Brain microvascular endothelial cell (primary cell): ENCODE measurements at regions not wholly inside any gene's neighbourhood (a gene's known extent, or its start where the extent isn't known, plus 50 kb on each side); places are given as distances from the start of the nearest gene placed in this dataset.
"Not testable (repeated sequence)": the region's sequence is repeated elsewhere in the genome, so short reads cannot be mapped to it uniquely, and the experiment has no call there.

Experiments used
- DNase-seq: peaks from one replicate; pipeline ENCODE4 v3.0.0-alpha.2; 2020
- H3K27ac ChIP-seq: fragments of 250-450 bp; sonication (Bioruptor Pico); 2 replicates; pipeline ENCODE4 v1.5.1; 2020; ENCODE audit warnings: mild to moderate bottlenecking, moderate library complexity
- H3K27me3 ChIP-seq: fragments of 250-450 bp; sonication (Bioruptor Pico); replicated peaks from 2 replicates; pipeline ENCODE4 v1.5.1; 2020; ENCODE audit warnings: mild to moderate bottlenecking
- H3K36me3 ChIP-seq: fragments of 250-450 bp; sonication (Bioruptor Pico); replicated peaks from 2 replicates; pipeline ENCODE4 v1.5.1; 2020; ENCODE audit warnings: mild to moderate bottlenecking
- H3K4me3 ChIP-seq: 2 replicates; pipeline ENCODE4 v1.5.1; 2011; ENCODE audit warnings: low read depth, mild to moderate bottlenecking, control low read depth, low read length, moderate library complexity
- in situ Hi-C: cut with HindIII; loops from 2 replicates; pipeline ENCODE4 v1.10.0; 2017; ENCODE audit warnings: low sequenced_read_pairs, low pct_ligation_motif_present
- TF ChIP-seq, protein P1 (sequence below): IDR thresholded peaks from 2 replicates; pipeline ENCODE4 v1.5.1; 2011; ENCODE audit warnings: low read depth, mild to moderate bottlenecking, moderate library complexity, low read length, control low read depth, inconsistent platforms; ENCODE audit errors: missing control alignments

DNA sequence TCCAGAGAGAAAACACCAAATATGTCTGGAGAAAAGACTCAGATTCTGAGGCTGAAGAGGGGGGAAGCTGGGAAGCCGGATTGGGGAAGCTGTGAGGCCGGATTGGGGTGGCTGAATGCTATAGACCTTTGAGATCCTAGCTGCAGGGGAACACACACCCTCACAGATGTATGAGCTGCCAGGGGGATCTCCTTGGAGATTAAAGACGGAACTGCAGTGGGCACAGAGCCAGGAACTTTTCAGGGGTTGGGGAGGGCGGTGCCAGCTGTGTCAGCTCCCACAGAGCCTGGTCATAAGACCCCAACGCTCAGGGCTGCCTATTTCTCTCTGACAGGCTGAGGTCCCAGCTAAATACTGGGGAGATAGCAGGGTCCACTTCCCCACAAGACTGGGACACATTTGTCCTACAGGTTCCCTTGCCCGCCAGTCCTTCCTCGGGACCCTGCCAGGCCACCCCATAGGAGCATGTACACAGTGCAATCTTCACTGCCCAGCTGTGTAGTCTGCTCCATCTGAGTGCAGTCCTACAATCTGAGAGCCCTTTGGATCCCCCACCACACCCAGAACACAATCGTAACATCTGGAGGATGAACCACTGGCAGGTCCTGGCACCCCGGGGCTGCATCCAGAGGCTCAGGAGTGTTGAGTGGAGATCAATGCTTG, 1893.9 kb downstream of the PCDH9 start:
- no peak for DNase-seq

GRCh38 chr13:65330691-65331090, 1899.4 kb downstream of the PCDH9 start:
- DNase-seq: no peak
- H3K36me3 ChIP-seq: no peaks in the 10 kb centered on the region
- no peak overlapping the region for H3K27ac ChIP-seq
- TF ChIP-seq, protein P1, sequence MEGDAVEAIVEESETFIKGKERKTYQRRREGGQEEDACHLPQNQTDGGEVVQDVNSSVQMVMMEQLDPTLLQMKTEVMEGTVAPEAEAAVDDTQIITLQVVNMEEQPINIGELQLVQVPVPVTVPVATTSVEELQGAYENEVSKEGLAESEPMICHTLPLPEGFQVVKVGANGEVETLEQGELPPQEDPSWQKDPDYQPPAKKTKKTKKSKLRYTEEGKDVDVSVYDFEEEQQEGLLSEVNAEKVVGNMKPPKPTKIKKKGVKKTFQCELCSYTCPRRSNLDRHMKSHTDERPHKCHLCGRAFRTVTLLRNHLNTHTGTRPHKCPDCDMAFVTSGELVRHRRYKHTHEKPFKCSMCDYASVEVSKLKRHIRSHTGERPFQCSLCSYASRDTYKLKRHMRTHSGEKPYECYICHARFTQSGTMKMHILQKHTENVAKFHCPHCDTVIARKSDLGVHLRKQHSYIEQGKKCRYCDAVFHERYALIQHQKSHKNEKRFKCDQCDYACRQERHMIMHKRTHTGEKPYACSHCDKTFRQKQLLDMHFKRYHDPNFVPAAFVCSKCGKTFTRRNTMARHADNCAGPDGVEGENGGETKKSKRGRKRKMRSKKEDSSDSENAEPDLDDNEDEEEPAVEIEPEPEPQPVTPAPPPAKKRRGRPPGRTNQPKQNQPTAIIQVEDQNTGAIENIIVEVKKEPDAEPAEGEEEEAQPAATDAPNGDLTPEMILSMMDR: no peak
- H3K4me3 ChIP-seq: no peak overlapping the region
- in situ Hi-C loops: no loop called here
- no peaks in the 10 kb centered on the region for H3K27me3 ChIP-seq

More for the DNA sequence above, 1893.9 kb downstream of the PCDH9 start:
- TF ChIP-seq, protein P1: no peak
- Histone ChIP-seq H3K36me3 (no peaks in the 10 kb centered on the region), H3K4me3 (no peak overlapping the region), H3K27me3 (no peaks in the 10 kb centered on the region), H3K27ac (no peak overlapping the region)
- in situ Hi-C loops: no loop called here

- Histone ChIP-seq H3K4me3 (no peak overlapping the region), H3K27ac (no peak overlapping the region), H3K27me3 (no peaks in the 10 kb centered on the region), H3K36me3 (no peaks in the 10 kb centered on the region)
- in situ Hi-C loops: no loop called here
- no peak for DNase-seq
- TF ChIP-seq, protein P1: no peak
These were observed 1899.8 kb downstream of the PCDH9 start for GRCh38 chr13:65330287-65330686.

GRCh38 chr13:65323192-65323591, 1906.9 kb downstream of the PCDH9 start:
- in situ Hi-C loops, H3K36me3 ChIP-seq, DNase-seq, H3K27me3 ChIP-seq, H3K4me3 ChIP-seq, H3K27ac ChIP-seq: not testable (repeated sequence)

GRCh38 chr13:65321423-65321822, 1908.7 kb downstream of the PCDH9 start:
- H3K27me3 ChIP-seq, in situ Hi-C loops, H3K4me3 ChIP-seq, H3K36me3 ChIP-seq, DNase-seq, H3K27ac ChIP-seq: not testable (repeated sequence)

- TF ChIP-seq, protein P1: no peak
These were observed 1916.1 kb downstream of the PCDH9 start for GRCh38 chr13:65314008-65314407.

More at GRCh38 chr13:65314008-65314407, 1916.1 kb downstream of the PCDH9 start:
- Histone ChIP-seq H3K27ac (no peak overlapping the region), H3K4me3 (no peak overlapping the region), H3K27me3 (no peaks in the 10 kb centered on the region), H3K36me3 (no peaks in the 10 kb centered on the region)
- in situ Hi-C loops: no loop called here
- DNase-seq: no peak
